Astrocyte (in vitro differentiated cells and primary cell): ENCODE measurements at regions not wholly inside any gene's neighbourhood (a gene's known extent, or its start where the extent isn't known, plus 50 kb on each side); places are given as distances from the start of the nearest gene placed in this dataset.

Source experiments
- DNase-seq: peaks from one replicate; pipeline ENCODE4 v3.0.0-alpha.2; 2010; ENCODE audit warnings: low read depth
- FAIRE-seq: peaks from 2 replicates; lab custom pipeline; 2011; peaks lifted over from hg19 to GRCh38; lab: Jason Lieb, UNC
- H2AFZ ChIP-seq: 2 replicates; pipeline ENCODE4 v1.6.0; 2012; ENCODE audit warnings: low read depth, low read length, inconsistent platforms
- H3K27ac ChIP-seq: 2 replicates; pipeline ENCODE4 v1.5.1; 2011; ENCODE audit warnings: low read depth, low read length, inconsistent platforms
- H3K27me3 ChIP-seq: 2 replicates; pipeline ENCODE4 v1.6.0; 2011; ENCODE audit warnings: low read length, inconsistent platforms; ENCODE audit not compliant: insufficient read depth
- H3K36me3 ChIP-seq: 2 replicates; pipeline ENCODE4 v1.5.1; 2011; ENCODE audit warnings: low read length, inconsistent platforms; ENCODE audit not compliant: insufficient read depth
- H3K4me1 ChIP-seq: 2 replicates; pipeline ENCODE4 v1.5.1; 2011; ENCODE audit warnings: low read length, inconsistent platforms; ENCODE audit not compliant: insufficient read depth
- H3K4me2 ChIP-seq: 2 replicates; pipeline ENCODE4 v1.6.0; 2012; ENCODE audit warnings: low read length, inconsistent platforms
- H3K4me3 ChIP-seq: 2 replicates; pipeline ENCODE4 v1.5.1; 2011; ENCODE audit warnings: low read depth, mild to moderate bottlenecking, low read length, inconsistent platforms; ENCODE audit not compliant: insufficient read depth
- H3K79me2 ChIP-seq: 2 replicates; pipeline ENCODE4 v1.6.0; 2012; ENCODE audit warnings: mild to moderate bottlenecking, low read length, inconsistent platforms; ENCODE audit not compliant: insufficient read depth
- H3K9ac ChIP-seq: 2 replicates; pipeline ENCODE4 v1.6.0; 2012; ENCODE audit warnings: mild to moderate bottlenecking, low read length, inconsistent platforms
- H3K9me3 ChIP-seq: 2 replicates; pipeline ENCODE4 v1.5.1; 2012; ENCODE audit warnings: low read depth, mild to moderate bottlenecking, low read length, inconsistent platforms; ENCODE audit not compliant: insufficient read depth
- H4K20me1 ChIP-seq: 2 replicates; pipeline ENCODE4 v1.6.0; 2012; ENCODE audit warnings: low read length, inconsistent platforms; ENCODE audit not compliant: insufficient read depth
- H3K27ac Mint-ChIP-seq: one replicate; pipeline ENCODE4 v1.8.0; 2021; ENCODE audit warnings: mild to moderate bottlenecking, mixed read lengths; ENCODE audit not compliant: unreplicated experiment
- H3K27me3 Mint-ChIP-seq: one replicate; pipeline ENCODE4 v1.8.0; 2021; ENCODE audit warnings: low read depth, mixed read lengths; ENCODE audit not compliant: unreplicated experiment
- H3K36me3 Mint-ChIP-seq: one replicate; pipeline ENCODE4 v1.8.0; 2021; ENCODE audit warnings: low read depth, mixed read lengths; ENCODE audit not compliant: unreplicated experiment
- H3K4me1 Mint-ChIP-seq: one replicate; pipeline ENCODE4 v1.8.0; 2021; ENCODE audit warnings: low read depth, mixed read lengths; ENCODE audit not compliant: unreplicated experiment
- H3K4me3 Mint-ChIP-seq: one replicate; pipeline ENCODE4 v1.8.0; 2021; ENCODE audit warnings: mild to moderate bottlenecking, moderate library complexity, mixed read lengths; ENCODE audit not compliant: unreplicated experiment
- H3K9me3 Mint-ChIP-seq: one replicate; pipeline ENCODE4 v1.8.0; 2021; ENCODE audit warnings: mild to moderate bottlenecking, mixed read lengths; ENCODE audit not compliant: unreplicated experiment
- CTCF ChIP-seq: IDR thresholded peaks from 2 replicates; pipeline ENCODE4 v1.5.1; 2011; ENCODE audit warnings: low read depth, mild to moderate bottlenecking, inconsistent platforms, low read length, moderate library complexity; ENCODE audit not compliant: insufficient read depth
- EZH2 ChIP-seq: IDR thresholded peaks from 2 replicates; pipeline ENCODE4 v1.6.1; 2012; ENCODE audit warnings: mild to moderate bottlenecking, low read length, inconsistent platforms; ENCODE audit not compliant: insufficient read depth

- TF ChIP-seq EZH2 (no peak), CTCF (no peak)
- no peaks in the 10 kb centered on the region for H3K36me3 Mint-ChIP-seq
- H3K9me3 Mint-ChIP-seq, result no peaks in the 10 kb centered on the region
- FAIRE-seq (no peak), DNase-seq (peak; percentile 45)
- Histone ChIP-seq H3K79me2 (no peaks in the 10 kb centered on the region), H4K20me1 (no peaks in the 10 kb centered on the region), H3K9ac (no peak overlapping the region), H2AFZ (peak overlapping the region; percentile 5), H3K9me3 (peaks cover 4% of the 10 kb centered on the region), H3K27ac (no peak overlapping the region), H3K4me2 (no peak overlapping the region), H3K36me3 (no peaks in the 10 kb centered on the region), H3K27me3 (no peaks in the 10 kb centered on the region), H3K4me1 (peaks cover 4% of the 10 kb centered on the region), H3K4me3 (no peak overlapping the region)
- H3K27ac Mint-ChIP-seq, result no peak overlapping the region
- H3K4me3 Mint-ChIP-seq, result no peak overlapping the region
- H3K4me1 Mint-ChIP-seq, result peaks cover 8% of the 10 kb centered on the region
- peaks cover 41% of the 10 kb centered on the region for H3K27me3 Mint-ChIP-seq
These were observed 104.2 kb downstream of the WT1 start for GRCh38 chr11:32331098-32331497.

GRCh38 chr11:32331792-32332191, 103.5 kb downstream of the WT1 start:
- H3K4me3 ChIP-seq, result no peak overlapping the region
- H3K4me1 ChIP-seq, result peaks cover 4% of the 10 kb centered on the region
- H3K27ac ChIP-seq, result no peak overlapping the region
- no peaks in the 10 kb centered on the region for H3K79me2 ChIP-seq
- H3K27me3 ChIP-seq, result no peaks in the 10 kb centered on the region
- Mint-ChIP-seq H3K4me1 (peaks cover 8% of the 10 kb centered on the region), H3K27ac (no peak overlapping the region), H3K27me3 (peaks cover 41% of the 10 kb centered on the region), H3K4me3 (no peak overlapping the region), H3K9me3 (no peaks in the 10 kb centered on the region), H3K36me3 (no peaks in the 10 kb centered on the region)
- H3K9me3 ChIP-seq, result peaks cover 4% of the 10 kb centered on the region
- no peak for DNase-seq
- H3K4me2 ChIP-seq, result no peak overlapping the region
- no peak for TF ChIP-seq CTCF
- no peak for TF ChIP-seq EZH2
- H3K9ac ChIP-seq, result no peak overlapping the region
- no peaks in the 10 kb centered on the region for H4K20me1 ChIP-seq
- H2AFZ ChIP-seq, result no peak overlapping the region
- no peak for FAIRE-seq
- H3K36me3 ChIP-seq, result no peaks in the 10 kb centered on the region

- Histone ChIP-seq H2AFZ (peak overlapping the region; percentile 94), H3K4me1 (peaks cover 4% of the 10 kb centered on the region), H4K20me1 (no peaks in the 10 kb centered on the region), H3K27ac (no peak overlapping the region), H3K27me3 (no peaks in the 10 kb centered on the region), H3K36me3 (no peaks in the 10 kb centered on the region), H3K9ac (peak overlapping the region; percentile 60), H3K4me2 (peak overlapping the region; percentile 96), H3K79me2 (no peaks in the 10 kb centered on the region), H3K4me3 (peak overlapping the region; percentile 63), H3K9me3 (peaks cover 4% of the 10 kb centered on the region)
- Mint-ChIP-seq H3K4me1 (peaks cover 8% of the 10 kb centered on the region), H3K4me3 (no peak overlapping the region), H3K27ac (no peak overlapping the region), H3K36me3 (no peaks in the 10 kb centered on the region), H3K27me3 (peaks cover 35% of the 10 kb centered on the region), H3K9me3 (no peaks in the 10 kb centered on the region)
- DNase-seq (no peak), FAIRE-seq (no peak)
- TF ChIP-seq CTCF (no peak), EZH2 (no peak)
These were observed 102.4 kb downstream of the WT1 start for GRCh38 chr11:32332990-32333319.
